ENCODE measurements at regions not wholly inside any gene's neighbourhood (a gene's known extent, or its start where the extent isn't known, plus 50 kb on each side); places are given as distances from the start of the nearest gene placed in this dataset.

GRCh38 chr4:110675426-110675825 lies 52.5 kb upstream of the PITX2 start:
- DNase-seq (ENCODE audit: low spot score) = no peak

DNA sequence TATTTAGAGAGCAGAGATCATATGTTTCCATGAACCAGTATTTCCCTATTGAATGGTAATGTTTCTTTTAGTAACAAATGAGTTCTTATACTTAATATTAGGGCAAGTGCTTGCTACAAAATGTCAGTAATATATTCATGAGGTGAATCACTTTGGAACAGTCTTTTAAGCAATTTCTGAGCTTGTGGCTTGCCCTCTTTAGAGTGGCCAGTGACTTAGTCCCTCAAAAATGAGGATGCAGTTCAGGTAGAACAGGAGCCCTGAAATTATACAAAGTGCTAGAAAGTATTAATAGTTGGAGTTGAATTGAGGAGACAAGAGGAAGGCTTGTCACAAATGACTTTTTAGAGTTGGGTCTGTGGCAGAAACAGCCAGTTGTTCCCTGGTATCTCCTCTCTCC lies 53.4 kb upstream of the PITX2 start:
- no peak for DNase-seq (ENCODE audit: low spot score)

GRCh38 chr4:110678517-110679227 lies 55.8 kb upstream of the PITX2 start:
- no peak for DNase-seq (ENCODE audit: low spot score)

DNA sequence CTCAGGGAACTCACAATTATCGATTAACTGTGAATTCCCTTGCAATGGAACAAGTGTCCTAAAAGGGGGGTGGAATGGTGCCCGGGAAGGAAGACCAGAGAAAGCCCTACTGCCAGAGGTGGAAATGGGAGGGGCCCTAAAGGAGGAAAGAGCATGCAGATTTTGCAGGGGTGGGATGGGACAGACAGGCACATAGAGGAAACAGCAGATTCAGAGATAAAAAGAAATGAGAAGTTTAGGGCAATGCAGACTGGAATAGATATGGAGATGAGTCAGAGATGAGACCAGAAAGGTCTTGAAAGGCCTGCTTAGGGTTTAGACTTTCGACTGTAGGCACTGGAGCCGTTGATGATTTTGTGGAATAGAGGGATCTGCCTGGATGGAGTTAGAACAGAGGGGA lies 57.4 kb upstream of the PITX2 start:
- no peak for DNase-seq (ENCODE audit: low spot score)

DNA sequence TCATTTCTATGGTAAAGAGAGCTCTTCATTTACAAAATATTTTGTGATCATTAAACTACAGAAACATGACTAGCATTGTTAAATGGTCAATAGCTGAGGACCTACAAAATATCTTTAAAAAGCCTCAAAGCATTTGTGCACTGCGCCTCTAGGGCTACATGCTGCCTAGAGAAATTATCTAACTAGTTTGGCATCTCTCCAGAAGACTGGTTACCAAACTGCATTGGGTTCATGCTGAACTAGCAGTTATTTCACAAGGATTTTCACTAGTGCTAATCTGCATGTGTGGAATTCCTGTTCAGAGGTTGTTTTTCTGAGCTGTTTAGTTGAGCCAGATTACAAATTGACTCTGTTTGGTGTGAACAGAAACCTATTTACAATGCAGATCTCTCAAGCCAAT lies 58.5 kb upstream of the PITX2 start:
- DNase-seq (ENCODE audit: low spot score) = no peak

DNA sequence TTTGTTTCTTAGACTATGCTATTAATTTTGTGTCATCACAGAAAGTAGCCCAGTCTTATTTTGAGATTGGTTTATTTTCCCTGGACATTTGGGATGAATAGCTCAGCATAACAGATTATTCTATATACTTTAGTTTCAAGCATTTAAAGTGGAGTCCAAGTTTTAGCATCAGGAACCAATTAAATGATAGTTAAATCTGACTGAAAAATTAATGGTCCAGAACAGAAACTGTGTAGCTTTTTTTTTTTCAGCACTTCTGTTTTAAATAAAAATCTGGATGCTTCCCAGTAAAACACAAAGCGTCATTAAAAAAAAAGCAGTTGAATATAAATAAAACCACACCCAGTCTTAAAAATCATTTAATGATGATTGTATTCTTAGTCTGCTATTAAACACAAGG lies 59.4 kb upstream of the PITX2 start:
- DNase-seq (ENCODE audit: low spot score) = no peak

DNA sequence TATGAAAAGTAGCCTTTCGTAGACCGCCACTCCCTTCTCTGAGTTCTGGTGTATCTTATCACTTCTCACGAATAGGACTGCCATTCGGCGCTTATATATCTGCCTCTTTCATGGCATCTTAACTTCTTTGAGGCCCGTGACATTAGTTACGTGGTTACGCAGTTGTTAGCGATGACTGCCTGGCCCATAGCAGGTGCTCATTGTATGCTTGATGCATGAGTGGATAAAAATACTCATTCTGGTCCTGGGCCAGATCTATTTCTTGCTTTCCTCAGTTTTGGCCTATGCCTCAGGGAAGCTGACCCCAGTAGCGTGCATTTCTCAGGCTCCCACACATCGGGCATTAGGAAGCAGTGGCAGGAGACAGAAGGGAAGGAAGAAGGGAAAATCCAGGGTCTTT lies 60.7 kb upstream of the PITX2 start:
- no peak for DNase-seq (ENCODE audit: low spot score)

DNA sequence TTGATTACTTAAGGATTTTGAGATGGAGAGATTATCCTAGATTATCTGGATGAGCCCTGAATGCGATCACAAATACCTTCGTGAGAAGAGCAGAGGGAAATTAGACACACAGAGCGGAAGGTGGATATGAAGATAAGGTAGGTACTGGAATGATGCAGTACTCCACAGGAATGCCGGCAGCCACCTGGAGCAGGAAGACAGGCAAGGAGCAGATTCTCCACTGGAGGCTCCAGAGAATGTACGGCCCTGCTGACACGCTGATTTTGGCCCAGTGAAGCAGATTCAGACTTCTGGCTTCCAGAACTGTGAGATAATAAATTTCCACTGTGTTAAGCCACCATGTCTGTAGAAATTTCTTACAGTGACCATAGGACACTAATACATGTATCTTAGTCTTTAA lies 79.4 kb upstream of the PITX2 start:
- DNase-seq (ENCODE audit: low spot score) = no peak

DNA sequence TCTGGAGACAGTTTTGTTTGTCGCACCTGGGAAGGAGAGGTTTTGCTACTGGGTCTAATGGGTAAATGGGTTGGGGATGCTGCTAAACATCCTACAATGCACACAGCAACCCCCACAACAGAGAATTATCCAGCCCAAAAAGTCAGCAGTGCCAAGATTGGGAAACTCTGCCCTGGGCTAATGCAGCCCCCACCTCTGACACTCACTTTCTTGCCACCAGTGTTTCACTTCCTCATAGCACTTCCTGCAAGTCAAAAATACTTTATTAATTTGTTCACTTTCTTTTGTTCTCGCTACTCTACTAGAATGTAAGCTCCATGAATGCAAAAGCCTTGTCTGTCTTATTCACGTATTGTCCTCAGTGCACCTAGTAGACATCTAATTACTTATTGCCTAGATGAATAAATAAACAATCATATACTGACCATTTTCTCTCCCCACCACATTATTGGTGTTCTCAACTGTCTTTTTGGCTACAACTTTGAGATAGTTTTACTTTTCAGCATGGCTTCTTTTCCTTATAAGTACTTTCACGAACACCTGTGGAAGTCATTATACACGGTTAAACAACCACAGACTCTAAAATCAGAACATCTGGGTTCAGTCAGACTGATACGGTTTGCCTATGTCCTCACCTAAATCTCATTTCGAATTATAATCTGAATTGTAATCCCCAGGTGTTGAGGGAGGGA lies 82.0 kb upstream of the PITX2 start:
- no peak for DNase-seq (ENCODE audit: low spot score)

- no peak for DNase-seq (ENCODE audit: low spot score)
Observed at GRCh38 chr4:110705440-110705782, 82.5 kb upstream of the PITX2 start.

DNA sequence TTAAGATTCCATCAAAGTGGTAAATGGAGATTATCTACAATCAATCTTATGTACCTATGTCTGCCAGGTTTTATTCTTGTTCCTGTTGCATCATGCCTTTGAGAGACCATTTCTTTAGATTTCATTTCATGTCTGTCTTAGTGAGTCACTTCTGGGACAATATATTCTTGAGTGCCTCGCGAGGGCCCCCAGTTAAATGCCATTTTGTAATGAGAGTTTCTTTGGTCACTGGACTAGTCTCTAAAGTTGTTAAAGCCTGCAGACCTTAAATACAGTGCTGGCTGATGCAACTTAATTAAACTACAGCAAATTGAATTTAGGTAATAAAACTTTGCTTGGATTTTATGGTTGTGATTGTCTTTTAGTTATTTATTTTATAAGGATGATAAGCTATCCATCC lies 87.2 kb upstream of the PITX2 start:
- no peak for DNase-seq (ENCODE audit: low spot score)

- no peak for DNase-seq (ENCODE audit: low spot score)
Observed at GRCh38 chr4:110712486-110712885, 89.6 kb upstream of the PITX2 start.

GRCh38 chr4:110730318-110730717 lies 107.4 kb upstream of the PITX2 start:
- no peak for DNase-seq (ENCODE audit: low spot score)

DNA sequence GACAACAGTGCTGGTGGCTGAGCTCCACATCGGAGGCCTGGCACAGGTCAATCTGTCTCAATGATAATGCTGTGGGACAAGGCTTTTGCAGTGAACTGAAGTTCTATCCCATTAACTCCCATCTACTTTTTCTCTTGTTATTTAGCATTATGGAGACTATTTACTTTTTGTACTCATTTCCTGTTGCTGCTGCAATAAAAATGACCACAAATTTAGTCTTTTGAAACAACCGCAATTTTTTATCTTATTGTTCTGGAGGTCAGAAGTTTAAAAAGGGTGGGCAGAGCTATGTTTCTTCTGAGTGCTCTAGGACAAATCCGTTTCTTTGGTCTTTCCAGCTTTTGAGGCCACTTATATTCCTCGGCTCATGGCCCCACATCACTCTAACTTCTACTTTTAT lies 111.0 kb upstream of the PITX2 start:
- no peak for DNase-seq (ENCODE audit: low spot score)

- no peak for DNase-seq (ENCODE audit: low spot score)
Observed at GRCh38 chr4:110735686-110736085, 112.8 kb upstream of the PITX2 start.

DNA sequence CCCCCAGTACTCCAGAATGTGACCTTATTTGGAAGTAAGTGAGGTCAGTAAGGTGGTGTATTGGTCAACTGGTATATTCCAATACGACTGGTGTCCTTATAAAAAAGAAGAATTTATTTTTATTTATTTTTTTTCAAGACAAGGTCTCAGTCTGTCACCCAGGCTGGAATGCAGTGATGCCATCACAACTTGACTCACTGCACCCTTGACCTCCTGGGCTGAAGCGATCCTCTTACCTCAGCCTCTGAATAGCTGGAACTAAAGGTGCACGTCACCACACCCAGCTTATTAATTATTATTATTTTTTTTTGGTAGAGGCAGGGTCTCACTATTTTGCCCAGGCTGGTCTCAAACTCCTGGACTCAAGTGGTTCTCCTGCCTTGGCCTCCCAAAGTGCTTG lies 115.1 kb upstream of the PITX2 start:
- DNase-seq (ENCODE audit: low spot score) = no peak

DNA sequence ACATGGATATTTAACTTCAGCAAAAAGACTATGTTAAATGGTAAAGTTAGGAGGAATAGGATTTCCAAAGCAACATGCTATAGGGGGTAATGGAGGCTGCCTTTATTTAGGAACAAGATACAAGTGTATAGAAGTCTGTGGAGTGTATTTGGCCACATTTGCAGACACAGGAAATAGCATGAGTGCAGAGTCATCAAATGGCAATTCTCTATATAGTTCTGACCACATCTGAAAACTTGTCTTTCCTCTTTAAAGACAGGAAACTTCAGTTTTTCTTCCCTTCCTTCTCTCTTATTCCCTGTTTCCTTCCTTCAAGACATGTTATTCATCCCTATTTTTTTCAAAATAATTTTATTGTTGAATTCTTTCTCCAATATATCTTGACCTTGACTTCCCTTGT lies 119.3 kb upstream of the PITX2 start:
- no peak for DNase-seq (ENCODE audit: low spot score)

GRCh38 chr4:110748071-110748470 lies 125.2 kb upstream of the PITX2 start:
- DNase-seq (ENCODE audit: low spot score) = no peak

GRCh38 chr4:110751183-110751582 lies 128.3 kb upstream of the PITX2 start:
- DNase-seq (ENCODE audit: low spot score) = no peak

GRCh38 chr4:110751986-110752385 lies 129.1 kb upstream of the PITX2 start:
- no peak for DNase-seq (ENCODE audit: low spot score)

- DNase-seq (ENCODE audit: low spot score) = no peak
Observed at GRCh38 chr4:110753466-110753865, 130.6 kb upstream of the PITX2 start.

DNA sequence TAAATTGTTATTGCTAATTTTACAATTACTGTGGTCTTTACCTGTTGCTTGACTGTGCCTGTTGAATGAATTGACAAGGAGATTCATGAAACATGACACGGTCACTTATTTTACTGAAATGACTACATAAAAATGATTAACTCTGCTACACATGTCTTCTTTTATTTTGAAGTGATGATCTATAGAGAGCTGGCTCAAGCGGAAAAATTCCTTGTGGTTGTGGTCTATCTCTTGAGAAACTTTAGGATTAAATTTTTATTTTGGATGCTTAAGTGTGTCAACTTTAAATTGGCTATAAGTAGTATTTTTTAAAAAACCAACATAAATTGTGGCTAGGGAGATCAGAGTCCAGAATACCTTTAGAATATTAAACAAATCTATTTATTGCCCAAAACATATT lies 131.8 kb upstream of the PITX2 start:
- no peak for DNase-seq (ENCODE audit: low spot score)

- DNase-seq (ENCODE audit: low spot score) = no peak
Observed at GRCh38 chr4:110769578-110769977, 146.7 kb upstream of the PITX2 start.

GRCh38 chr4:110770353-110770752 lies 147.5 kb upstream of the PITX2 start:
- DNase-seq (ENCODE audit: low spot score) = no peak
